SK-N-MC (cell line): ENCODE measurements at regions not wholly inside any gene's neighbourhood (a gene's known extent, or its start where the extent isn't known, plus 50 kb on each side); places are given as distances from the start of the nearest gene placed in this dataset.

Experiments used
- DNase-seq: peaks from one replicate; pipeline ENCODE4 v3.0.0-alpha.2; 2011; ENCODE audit warnings: low read depth, low spot score
- H3K27ac ChIP-seq: fragments of 200-600 bp; sonication (generic); 2 replicates; pipeline ENCODE4 v1.5.1; 2016; ENCODE audit warnings: mixed run types
- H3K36me3 ChIP-seq: fragments of 200-600 bp; sonication (generic); 2 replicates; pipeline ENCODE4 v1.6.1; 2017; ENCODE audit warnings: antibody characterized with exemption, low read length, mixed read lengths; ENCODE audit not compliant: insufficient read depth
- H3K4me3 ChIP-seq: fragments of 200-600 bp; sonication (generic); 2 replicates; pipeline ENCODE4 v1.5.1; 2016
- H3K9ac ChIP-seq: fragments of 200-600 bp; sonication (generic); 2 replicates; pipeline ENCODE4 v1.8.0; 2017; ENCODE audit warnings: mixed run types, mixed read lengths; ENCODE audit not compliant: insufficient read length
- H3K9me3 ChIP-seq: fragments of 200-600 bp; sonication (generic); 2 replicates; pipeline ENCODE4 v1.6.1; 2017; ENCODE audit warnings: low read depth, mild to moderate bottlenecking, antibody characterized with exemption, low read length, moderate library complexity, mixed read lengths
- EZH2 ChIP-seq: fragments of 200-600 bp; sonication (generic); IDR thresholded peaks from one replicate; pipeline ENCODE4 v1.6.1; 2017; ENCODE audit warnings: antibody characterized with exemption
- FOXP2 ChIP-seq: optimal IDR thresholded peaks from 2 replicates; pipeline ENCODE3; 2011; ENCODE audit warnings: mild to moderate bottlenecking, moderate library complexity; ENCODE audit not compliant: insufficient read depth; ENCODE audit errors: extremely low read length, control extremely low read depth
- POLR2AphosphoS5 ChIP-seq: IDR thresholded peaks from 2 replicates; pipeline ENCODE4 v1.6.1; 2012; ENCODE audit warnings: mild to moderate bottlenecking, low read depth, low read length, borderline replicate concordance

- Histone ChIP-seq H3K9me3 (no peaks in the 10 kb centered on the region), H3K36me3 (no peaks in the 10 kb centered on the region), H3K27ac (no peak overlapping the region), H3K4me3 (no peak overlapping the region), H3K9ac (no peak overlapping the region)
- TF ChIP-seq FOXP2 (no peak), EZH2 (no peak), POLR2AphosphoS5 (no peak)
- DNase-seq, result no peak
Observed at GRCh38 chr7:125568799-125569198, 639.2 kb upstream of the POT1 start.

- Histone ChIP-seq H3K36me3 (no peaks in the 10 kb centered on the region), H3K27ac (no peak overlapping the region), H3K4me3 (no peak overlapping the region), H3K9me3 (no peaks in the 10 kb centered on the region), H3K9ac (no peak overlapping the region)
- no peak for DNase-seq
- TF ChIP-seq FOXP2 (no peak), POLR2AphosphoS5 (no peak), EZH2 (no peak)
Observed at GRCh38 chr7:125567686-125568085, 638.1 kb upstream of the POT1 start.

- Histone ChIP-seq H3K4me3 (no peak overlapping the region), H3K36me3 (no peaks in the 10 kb centered on the region), H3K27ac (no peak overlapping the region), H3K9me3 (no peaks in the 10 kb centered on the region), H3K9ac (no peak overlapping the region)
- DNase-seq, result no peak
- no peak for TF ChIP-seq EZH2
- no peak for TF ChIP-seq POLR2AphosphoS5
- TF ChIP-seq FOXP2, result no peak
Observed at GRCh38 chr7:125563964-125564529, 634.4 kb upstream of the POT1 start.

- DNase-seq, result no peak
- H3K4me3 ChIP-seq, result no peak overlapping the region
Observed at GRCh38 chr7:125563557-125563956, 633.9 kb upstream of the POT1 start.

GRCh38 chr7:125561006-125561405 lies 631.4 kb upstream of the POT1 start:
- no peak overlapping the region for H3K27ac ChIP-seq
- no peak for TF ChIP-seq EZH2
- DNase-seq, result no peak
- H3K9ac ChIP-seq, result no peak overlapping the region
- H3K4me3 ChIP-seq, result no peak overlapping the region
- no peaks in the 10 kb centered on the region for H3K36me3 ChIP-seq
- no peaks in the 10 kb centered on the region for H3K9me3 ChIP-seq

More at GRCh38 chr7:125563557-125563956, 633.9 kb upstream of the POT1 start:
- no peaks in the 10 kb centered on the region for H3K36me3 ChIP-seq
- no peak for TF ChIP-seq POLR2AphosphoS5
- TF ChIP-seq EZH2, result no peak
- no peak for TF ChIP-seq FOXP2
- no peak overlapping the region for H3K9ac ChIP-seq
- no peak overlapping the region for H3K27ac ChIP-seq
- no peaks in the 10 kb centered on the region for H3K9me3 ChIP-seq

GRCh38 chr7:125559921-125560320 lies 630.3 kb upstream of the POT1 start:
- no peaks in the 10 kb centered on the region for H3K36me3 ChIP-seq

GRCh38 chr7:125555916-125556315 lies 626.3 kb upstream of the POT1 start:
- no peak for TF ChIP-seq FOXP2
- no peak for TF ChIP-seq POLR2AphosphoS5
- TF ChIP-seq EZH2, result no peak
- Histone ChIP-seq H3K27ac (no peak overlapping the region), H3K9me3 (no peaks in the 10 kb centered on the region), H3K9ac (no peak overlapping the region), H3K36me3 (no peaks in the 10 kb centered on the region), H3K4me3 (no peak overlapping the region)
- no peak for DNase-seq

More at GRCh38 chr7:125559921-125560320, 630.3 kb upstream of the POT1 start:
- TF ChIP-seq POLR2AphosphoS5 (no peak), EZH2 (no peak), FOXP2 (no peak)
- no peaks in the 10 kb centered on the region for H3K9me3 ChIP-seq
- H3K9ac ChIP-seq, result no peak overlapping the region
- H3K4me3 ChIP-seq, result no peak overlapping the region
- H3K27ac ChIP-seq, result no peak overlapping the region
- DNase-seq, result no peak

GRCh38 chr7:125551008-125551407 lies 621.4 kb upstream of the POT1 start:
- Histone ChIP-seq H3K4me3 (no peak overlapping the region), H3K9me3 (no peaks in the 10 kb centered on the region), H3K27ac (no peak overlapping the region), H3K9ac (no peak overlapping the region), H3K36me3 (no peaks in the 10 kb centered on the region)
- no peak for DNase-seq
- no peak for TF ChIP-seq FOXP2
- no peak for TF ChIP-seq POLR2AphosphoS5
- TF ChIP-seq EZH2, result no peak

- H3K9ac ChIP-seq, result no peak overlapping the region
- no peak for DNase-seq
- no peak overlapping the region for H3K4me3 ChIP-seq
- no peaks in the 10 kb centered on the region for H3K36me3 ChIP-seq
- no peak for TF ChIP-seq EZH2
- TF ChIP-seq FOXP2, result no peak
- TF ChIP-seq POLR2AphosphoS5, result no peak
- no peak overlapping the region for H3K27ac ChIP-seq
- no peaks in the 10 kb centered on the region for H3K9me3 ChIP-seq
Observed at GRCh38 chr7:125547505-125547904, 617.9 kb upstream of the POT1 start.

GRCh38 chr7:125530553-125530952 lies 600.9 kb upstream of the POT1 start:
- Histone ChIP-seq H3K9ac (no peak overlapping the region), H3K27ac (no peak overlapping the region), H3K9me3 (no peaks in the 10 kb centered on the region), H3K36me3 (no peaks in the 10 kb centered on the region), H3K4me3 (no peak overlapping the region)
- TF ChIP-seq EZH2, result no peak
- no peak for DNase-seq
